K562 (cell line): ENCODE measurements at regions not wholly inside any gene's neighbourhood (a gene's known extent, or its start where the extent isn't known, plus 50 kb on each side); places are given as distances from the start of the nearest gene placed in this dataset.

Experiments used
- BRD4 ChIP-seq: fragments of 200-600 bp; sonication (generic); IDR thresholded peaks from 2 replicates; pipeline ENCODE4 v1.6.1; 2017; ENCODE audit warnings: inconsistent platforms
- CHD2 ChIP-seq: IDR thresholded peaks from 2 replicates; pipeline ENCODE4 v1.6.1; 2011; ENCODE audit warnings: low read depth, low read length
- CSDE1 ChIP-seq, 2 experiments: fragments of 450-650 bp; IDR thresholded peaks; 2 replicates each; pipeline ENCODE4 v1.6.1; 2016; ENCODE audit warnings: mild to moderate bottlenecking in 1 of 2
- HDAC6 ChIP-seq: IDR thresholded peaks from 2 replicates; pipeline ENCODE4 v1.6.1; 2012; ENCODE audit warnings: low read depth, mild to moderate bottlenecking, control low read depth, inconsistent platforms, low read length, moderate library complexity
- LEF1 ChIP-seq: fragments of 450-650 bp; IDR thresholded peaks from 2 replicates; pipeline ENCODE4 v1.6.1; 2016; ENCODE audit warnings: mild to moderate bottlenecking
- POLR2A ChIP-seq: fragments of 450-650 bp; conservative IDR thresholded peaks from 2 replicates; pipeline ENCODE4 v1.6.1; 2016
- POLR2AphosphoS2 ChIP-seq: IDR thresholded peaks from 2 replicates; pipeline ENCODE4 v1.6.1; 2012; ENCODE audit warnings: low read length, improper control_type of control experiment
- SAFB2 ChIP-seq: fragments of 200-400 bp; formaldehyde crosslinking; IDR thresholded peaks from 2 replicates; pipeline ENCODE4 v1.6.1; 2018; ENCODE audit warnings: borderline replicate concordance, low read length, low read depth, moderate library complexity; ENCODE audit not compliant: severe bottlenecking
- SIX5 ChIP-seq, 2 experiments: IDR thresholded peaks; 2 replicates each; pipeline ENCODE4 v1.6.1; 2011; ENCODE audit warnings: low read length in 2 of 2, borderline replicate concordance in 1 of 2, low read depth in 1 of 2, mild to moderate bottlenecking in 1 of 2, moderate library complexity in 1 of 2; ENCODE audit not compliant: insufficient read depth in 1 of 2
- XRCC5 ChIP-seq: fragments of 200-400 bp; formaldehyde crosslinking; IDR thresholded peaks from 2 replicates; pipeline ENCODE4 v1.6.1; 2017; ENCODE audit warnings: low read depth, mild to moderate bottlenecking, low read length
- TF ChIP-seq, protein P1 (sequence below), 3 experiments: IDR thresholded peaks in 2 of 3; conservative IDR thresholded peaks in 1 of 3; 2 replicates each; pipeline ENCODE4 v1.5.1; 2011 to 2012; ENCODE audit warnings: low read length in 3 of 3, mild to moderate bottlenecking in 3 of 3, control low read depth in 2 of 3, improper control_type of control experiment in 1 of 3, inconsistent platforms in 1 of 3, low read depth in 1 of 3, mixed read lengths in 1 of 3, moderate library complexity in 1 of 3; ENCODE audit not compliant: insufficient read depth in 2 of 3

GRCh38 chr7:142582351-142582750 lies 166.9 kb upstream of the PRSS1 start:
- TF ChIP-seq, protein P1, sequence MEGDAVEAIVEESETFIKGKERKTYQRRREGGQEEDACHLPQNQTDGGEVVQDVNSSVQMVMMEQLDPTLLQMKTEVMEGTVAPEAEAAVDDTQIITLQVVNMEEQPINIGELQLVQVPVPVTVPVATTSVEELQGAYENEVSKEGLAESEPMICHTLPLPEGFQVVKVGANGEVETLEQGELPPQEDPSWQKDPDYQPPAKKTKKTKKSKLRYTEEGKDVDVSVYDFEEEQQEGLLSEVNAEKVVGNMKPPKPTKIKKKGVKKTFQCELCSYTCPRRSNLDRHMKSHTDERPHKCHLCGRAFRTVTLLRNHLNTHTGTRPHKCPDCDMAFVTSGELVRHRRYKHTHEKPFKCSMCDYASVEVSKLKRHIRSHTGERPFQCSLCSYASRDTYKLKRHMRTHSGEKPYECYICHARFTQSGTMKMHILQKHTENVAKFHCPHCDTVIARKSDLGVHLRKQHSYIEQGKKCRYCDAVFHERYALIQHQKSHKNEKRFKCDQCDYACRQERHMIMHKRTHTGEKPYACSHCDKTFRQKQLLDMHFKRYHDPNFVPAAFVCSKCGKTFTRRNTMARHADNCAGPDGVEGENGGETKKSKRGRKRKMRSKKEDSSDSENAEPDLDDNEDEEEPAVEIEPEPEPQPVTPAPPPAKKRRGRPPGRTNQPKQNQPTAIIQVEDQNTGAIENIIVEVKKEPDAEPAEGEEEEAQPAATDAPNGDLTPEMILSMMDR (IDR thresholded peaks at IDR 0.05 in 2 of 3, conservative IDR thresholded peaks at IDR 0.05 in 1 of 3; ENCODE audit: insufficient read depth in 2 of 3, low read depth in 1 of 3, low read length in 3 of 3) = no peak
- TF ChIP-seq SIX5 (IDR thresholded peaks at IDR 0.05; ENCODE audit: borderline replicate concordance in 1 of 2, insufficient read depth in 1 of 2, low read depth in 1 of 2, low read length in 2 of 2) = no peak
- TF ChIP-seq CHD2 = no peak
- TF ChIP-seq BRD4 = no peak
- TF ChIP-seq XRCC5 = no peak
- no peak for TF ChIP-seq POLR2AphosphoS2
- no peak for TF ChIP-seq LEF1
- TF ChIP-seq HDAC6 = no peak
- no peak for TF ChIP-seq CSDE1 (IDR thresholded peaks at IDR 0.05)
- no peak for TF ChIP-seq POLR2A
- TF ChIP-seq SAFB2 = no peak
